GM19397 (cell line): ENCODE measurements at regions not wholly inside any gene's neighbourhood (a gene's known extent, or its start where the extent isn't known, plus 50 kb on each side); places are given as distances from the start of the nearest gene placed in this dataset.
"Not testable (repeated sequence)": the region's sequence is repeated elsewhere in the genome, so short reads cannot be mapped to it uniquely, and the experiment has no call there.

Source experiments
- ATAC-seq: cut with Tn5 transposase; IDR thresholded peaks from one replicate; pipeline ENCODE4 v1.9.1; 2021; ENCODE audit warnings: mild to moderate bottlenecking, moderate library complexity; ENCODE audit not compliant: unreplicated experiment

DNA sequence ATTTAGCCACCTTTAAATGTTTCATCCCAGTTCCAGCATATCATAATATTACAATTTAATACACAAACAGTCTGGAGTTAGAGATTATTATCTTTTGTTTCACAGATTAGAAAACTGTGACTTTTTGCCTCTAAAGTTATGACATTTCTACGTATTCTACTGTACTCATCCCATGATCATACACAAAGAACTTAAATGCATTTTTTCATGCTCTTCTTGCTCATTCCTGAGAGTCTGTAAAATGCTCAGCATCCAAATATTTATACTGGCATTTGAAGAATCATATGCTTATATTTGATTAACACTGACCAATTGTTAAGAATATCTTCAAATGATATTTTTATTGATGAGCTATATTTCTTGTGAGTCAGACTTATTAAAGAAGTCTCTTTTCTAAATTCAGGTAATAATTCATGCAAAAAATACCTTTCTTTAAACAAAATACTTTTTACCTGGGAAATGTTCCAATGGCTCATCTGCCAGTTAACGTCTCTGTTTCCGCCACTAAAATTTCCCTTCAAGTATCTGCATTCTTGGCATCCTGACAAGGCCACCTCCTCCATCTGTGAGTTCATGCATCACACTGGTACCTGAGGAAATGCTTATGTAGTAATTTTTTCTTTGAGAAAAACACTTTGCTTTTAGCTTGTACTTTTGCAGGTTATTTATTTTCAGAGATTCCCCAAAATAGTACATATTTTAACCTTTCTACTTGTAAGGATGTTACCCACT, 139.6 kb upstream of the RASA1 start:
- no peak for ATAC-seq

DNA sequence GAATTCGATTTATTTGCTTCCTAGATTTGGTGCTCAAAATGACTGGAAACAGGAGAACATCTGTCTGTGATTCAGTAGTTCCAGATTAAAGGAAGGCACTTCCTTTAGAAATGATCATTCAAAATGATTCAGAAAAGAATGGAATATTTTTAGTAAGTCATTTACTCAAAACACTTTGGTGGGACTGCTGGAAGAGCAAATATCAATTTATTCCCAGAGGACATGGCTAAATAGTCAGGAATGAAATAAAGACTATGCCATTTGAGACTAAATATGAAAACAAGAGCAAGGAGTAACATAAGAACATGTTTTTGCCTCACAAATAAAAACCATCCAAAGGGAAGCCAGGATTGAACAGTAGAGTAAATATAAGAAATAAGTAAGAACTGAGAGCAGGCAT, 138.6 kb upstream of the RASA1 start:
- ATAC-seq, result no peak

DNA sequence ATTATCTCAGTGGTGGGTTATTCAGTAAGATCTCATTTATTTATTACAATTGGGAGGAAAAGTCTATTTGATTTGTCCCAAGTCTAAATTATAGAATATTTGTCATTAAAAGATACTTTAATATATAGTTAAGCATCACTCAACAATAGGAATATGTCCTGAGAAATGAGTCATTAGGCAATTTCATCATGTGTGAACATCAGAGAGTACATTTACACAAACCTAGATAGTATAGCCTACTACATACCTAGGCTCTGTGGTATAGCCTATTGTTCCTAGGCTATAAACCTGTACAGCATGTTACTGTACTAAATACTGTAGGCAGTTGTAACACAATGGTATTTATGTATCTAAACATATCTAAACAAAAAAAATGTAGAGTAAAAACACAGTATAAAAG, 135.0 kb upstream of the RASA1 start:
- no peak for ATAC-seq

DNA sequence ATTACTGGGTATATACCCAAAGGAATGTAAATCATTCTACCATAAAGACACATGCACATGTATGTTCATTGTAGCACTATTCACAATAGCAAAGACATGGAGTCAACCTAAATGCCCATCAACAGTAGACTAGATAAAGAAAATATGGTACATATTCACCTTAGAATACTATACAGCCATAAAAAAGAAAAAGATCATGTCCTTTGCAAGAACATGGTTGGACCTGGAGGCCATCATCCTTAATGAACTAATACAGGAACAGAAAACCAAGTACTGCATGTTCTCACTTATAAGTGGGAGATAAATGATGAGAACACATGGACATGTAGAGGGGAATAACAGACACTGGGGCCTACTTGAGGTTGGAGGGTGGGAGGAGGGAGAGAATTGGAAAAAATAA, 133.2 kb upstream of the RASA1 start:
- ATAC-seq, result not testable (repeated sequence)

DNA sequence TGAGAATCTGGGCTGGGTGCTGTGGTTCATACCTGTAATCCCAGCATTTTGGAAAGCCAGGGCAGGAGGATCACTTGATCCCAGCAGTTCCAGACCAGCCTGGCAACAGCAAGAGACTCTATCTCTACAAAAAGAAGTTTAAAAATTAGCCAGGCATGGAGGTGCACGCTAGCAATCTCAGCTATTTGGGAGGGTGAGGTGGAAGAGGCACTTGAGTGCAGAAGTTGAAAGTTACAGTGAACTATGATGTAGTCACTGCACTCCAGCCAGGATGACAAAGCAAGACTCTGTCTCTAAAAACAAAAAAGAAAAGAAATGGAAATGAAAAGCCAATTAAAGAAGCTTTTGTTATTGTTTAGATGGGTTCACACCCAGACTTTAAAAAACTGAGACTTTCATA, 131.6 kb upstream of the RASA1 start:
- ATAC-seq, result no peak

DNA sequence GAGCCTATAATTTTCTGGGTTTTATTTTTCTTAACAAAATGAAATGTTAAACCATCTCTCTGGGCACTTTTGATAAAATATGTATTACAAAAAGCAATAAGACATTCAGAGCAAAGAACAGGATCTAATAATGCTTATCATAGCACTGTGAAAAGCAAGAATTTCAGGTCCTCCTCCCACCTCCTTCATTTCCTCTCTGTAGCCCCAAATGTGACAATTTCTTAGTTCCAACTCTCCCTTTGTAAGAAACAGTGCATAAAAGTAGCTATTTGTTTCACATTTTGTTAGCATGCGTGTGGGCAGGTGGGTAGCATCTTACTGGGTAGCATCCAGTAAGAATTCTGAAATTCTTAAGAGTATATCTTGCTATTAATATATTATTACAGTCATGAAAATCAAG, 130.9 kb upstream of the RASA1 start:
- ATAC-seq, result no peak

DNA sequence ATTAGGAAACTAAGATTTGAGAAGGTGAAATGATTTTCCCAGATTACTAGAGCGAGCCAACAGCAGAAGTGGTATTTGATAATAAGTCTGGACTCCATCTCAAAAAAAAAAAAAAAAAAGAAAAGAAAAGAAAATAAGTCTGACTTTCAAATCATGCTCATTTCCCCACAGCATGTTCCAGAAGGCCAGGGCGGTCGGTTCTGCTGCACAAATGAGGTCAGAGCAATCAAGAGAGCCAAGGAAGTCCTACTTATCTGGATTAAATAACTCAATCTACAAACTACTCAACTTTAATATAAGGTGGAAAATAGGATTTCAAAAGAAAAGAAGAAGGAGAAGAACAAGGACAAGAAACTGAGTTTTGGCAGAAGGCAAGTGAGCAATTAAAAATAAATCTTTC, 130.4 kb upstream of the RASA1 start:
- ATAC-seq, result no peak

DNA sequence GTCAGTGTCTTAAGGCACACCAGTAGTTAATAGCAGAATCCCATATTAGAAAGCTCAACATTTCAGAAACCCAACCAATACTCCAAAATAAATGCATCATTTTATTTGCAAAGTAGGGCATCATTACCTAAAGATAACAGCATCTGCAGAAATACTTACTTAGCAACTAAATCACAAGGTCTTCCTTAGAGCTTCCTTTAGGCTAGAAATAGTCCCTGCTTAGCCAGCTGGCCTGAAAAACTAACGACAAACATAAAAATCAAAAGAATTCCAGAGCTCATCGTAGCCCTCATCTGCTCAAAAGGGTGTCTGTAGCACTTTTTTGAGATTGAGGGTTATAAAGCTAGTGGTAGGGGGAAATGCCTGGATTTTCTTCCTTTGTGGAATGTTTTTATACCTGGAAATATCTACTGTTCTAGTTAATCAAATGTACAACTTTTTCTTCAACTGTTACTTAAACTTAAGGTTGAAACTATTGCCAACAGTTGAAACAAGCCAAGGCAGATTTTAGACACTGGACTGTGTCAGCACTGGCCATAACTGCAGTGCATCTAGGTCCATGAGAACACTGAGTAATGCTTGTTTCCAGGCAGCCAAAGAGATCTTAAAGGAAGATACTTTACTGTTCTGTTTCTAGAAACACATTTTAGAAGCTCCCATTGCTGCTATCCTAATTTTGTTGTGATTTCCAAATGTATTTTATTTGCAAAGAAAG, 129.4 kb upstream of the RASA1 start:
- no peak for ATAC-seq

DNA sequence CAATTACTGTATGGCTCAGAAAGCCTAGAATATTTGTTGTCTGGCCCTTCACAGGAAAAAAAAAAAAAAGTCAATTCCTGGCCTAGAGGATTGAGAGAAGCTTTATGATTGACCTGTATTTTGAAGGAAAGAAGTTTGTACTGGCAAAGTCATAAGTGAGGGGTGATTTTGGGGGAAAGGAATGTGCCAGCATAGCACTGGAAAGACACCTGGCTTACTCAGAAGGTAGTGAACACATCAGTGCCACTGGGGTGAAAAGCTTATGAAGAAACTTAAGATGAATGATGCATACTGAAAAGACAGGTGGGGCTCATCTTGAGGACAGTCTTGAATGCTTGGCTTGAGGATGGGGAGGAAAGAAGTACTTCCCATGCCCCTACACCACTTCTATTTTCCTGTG, 127.9 kb upstream of the RASA1 start:
- no peak for ATAC-seq

DNA sequence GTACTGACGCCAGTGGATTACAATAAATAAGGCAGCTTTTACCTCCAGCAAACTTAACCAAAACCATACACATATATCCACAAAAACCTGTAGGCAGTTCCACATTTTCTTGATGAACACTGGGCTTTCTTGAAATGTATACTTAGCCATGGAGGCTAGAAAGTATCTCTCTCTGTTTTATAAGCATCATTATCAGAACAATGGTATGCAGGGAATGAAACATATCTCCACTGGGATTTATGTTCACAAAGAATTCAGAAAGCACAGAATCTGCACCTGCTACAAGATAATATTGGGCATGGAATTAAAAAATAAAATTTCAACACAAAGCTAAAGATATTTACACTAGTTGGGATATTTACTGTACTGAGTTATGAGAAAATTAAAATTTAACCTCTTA, 126.1 kb upstream of the RASA1 start:
- no peak for ATAC-seq

DNA sequence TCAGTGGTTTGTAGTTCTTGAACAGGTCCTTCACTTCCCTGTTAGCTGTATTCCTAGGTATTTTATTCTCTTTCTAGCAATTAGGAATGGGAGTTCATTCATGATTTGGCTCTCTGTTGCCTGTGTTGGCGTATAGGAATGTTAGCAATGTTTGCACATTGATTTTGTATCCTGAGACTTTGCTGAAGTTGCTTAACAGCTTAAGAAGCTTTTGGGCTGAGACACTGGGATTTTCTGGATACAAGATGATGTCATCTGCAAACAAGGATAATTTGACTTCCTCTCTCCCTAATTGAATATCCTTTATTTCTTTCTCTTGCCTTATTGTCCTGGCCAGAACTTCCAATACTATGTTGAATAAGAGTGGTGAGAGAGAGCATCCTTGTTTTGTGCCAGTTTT, 121.8 kb upstream of the RASA1 start:
- not testable (repeated sequence) for ATAC-seq

DNA sequence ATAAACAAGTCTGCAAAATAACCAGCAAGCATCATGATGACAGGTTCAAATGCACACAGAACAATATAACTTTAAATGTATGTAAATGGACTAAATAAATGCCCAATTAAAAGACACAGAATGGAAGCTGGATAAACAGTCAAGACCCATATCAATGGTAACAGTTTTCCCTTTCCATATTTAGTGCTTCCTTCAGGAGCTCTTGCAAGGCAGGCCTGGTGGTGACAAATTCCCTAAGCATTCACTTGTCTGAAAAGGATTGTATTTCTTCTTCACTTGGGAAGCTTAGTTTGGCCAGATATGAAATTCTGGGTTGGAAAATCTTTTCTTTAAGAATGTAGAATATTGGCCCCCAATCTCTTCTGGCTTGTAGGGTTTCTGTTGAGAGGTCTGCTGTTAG, 120.2 kb upstream of the RASA1 start:
- no peak for ATAC-seq

DNA sequence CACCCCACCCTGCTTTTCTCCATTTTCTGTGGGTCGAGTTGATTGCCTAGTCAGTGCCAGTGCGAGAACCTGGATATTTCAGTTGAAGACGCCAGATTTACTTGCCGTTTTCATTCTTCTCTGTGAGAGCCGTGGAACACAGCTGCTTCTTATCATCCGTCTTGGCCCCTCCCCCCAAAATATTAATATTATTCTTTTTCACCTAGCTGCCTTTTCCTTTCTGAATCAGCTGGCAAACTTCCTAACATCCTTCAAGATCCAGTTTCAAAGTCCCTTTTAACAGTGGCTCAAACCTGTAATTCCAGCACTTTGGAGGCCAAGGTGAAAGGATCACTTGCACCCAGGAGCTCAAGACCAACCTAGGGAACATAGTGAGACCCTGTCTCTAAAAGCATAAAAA, 117.1 kb upstream of the RASA1 start:
- no peak for ATAC-seq

DNA sequence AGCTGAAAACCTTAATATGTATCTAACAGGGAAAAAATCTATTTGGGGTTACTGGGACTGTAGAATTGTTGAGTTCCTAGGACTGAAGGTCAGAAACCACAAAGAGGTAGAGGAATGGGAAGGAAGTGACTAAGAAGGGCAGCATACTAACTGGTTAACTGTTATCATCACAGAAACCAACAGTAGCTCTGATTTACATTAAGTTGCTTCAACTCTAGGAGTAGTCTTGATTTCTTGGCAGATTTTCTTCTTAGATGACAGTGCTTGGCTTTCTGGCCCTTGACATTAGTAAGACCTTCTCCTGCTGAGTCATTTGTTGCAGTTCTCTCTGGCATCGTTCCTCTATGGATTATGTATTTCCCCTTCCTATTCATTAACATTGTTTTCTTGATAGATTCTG, 116.1 kb upstream of the RASA1 start:
- ATAC-seq, result no peak

DNA sequence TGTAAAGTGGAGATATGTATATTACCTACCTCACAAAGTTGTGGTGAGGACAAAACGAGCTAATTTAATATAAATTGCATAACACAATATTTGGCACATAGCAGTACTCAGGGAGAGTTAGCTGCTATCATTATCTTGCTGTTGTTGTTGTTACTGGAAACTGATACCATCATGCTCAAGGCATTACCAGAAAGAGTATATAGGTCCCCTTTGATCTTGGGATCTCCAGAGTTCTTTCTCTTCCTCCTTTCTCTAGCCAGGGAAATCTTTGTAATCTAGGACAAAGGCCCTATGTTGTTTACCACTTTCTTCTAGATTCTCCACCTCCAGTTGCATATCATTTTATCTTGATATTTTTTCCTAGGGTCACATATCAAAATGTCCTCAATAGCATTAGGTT, 114.8 kb upstream of the RASA1 start:
- no peak for ATAC-seq

DNA sequence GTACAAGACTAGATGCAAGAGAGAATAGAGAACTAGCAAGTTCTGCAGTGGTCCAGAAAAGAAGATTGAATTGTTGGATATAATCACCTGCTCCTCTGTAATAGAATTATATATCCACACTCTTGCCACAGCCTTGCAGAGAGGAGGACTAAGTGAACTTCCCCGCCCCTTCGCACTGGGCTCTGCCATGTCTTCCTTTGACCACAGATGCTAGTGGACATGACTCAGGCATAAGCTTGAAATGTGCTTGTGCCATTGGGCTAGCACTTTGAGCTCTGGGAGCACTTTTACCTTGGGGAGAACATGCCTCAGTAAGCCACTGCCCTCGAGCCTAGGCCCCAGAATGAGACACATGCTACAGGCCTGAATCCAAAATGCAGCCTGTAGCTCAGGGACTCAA, 113.5 kb upstream of the RASA1 start:
- no peak for ATAC-seq

DNA sequence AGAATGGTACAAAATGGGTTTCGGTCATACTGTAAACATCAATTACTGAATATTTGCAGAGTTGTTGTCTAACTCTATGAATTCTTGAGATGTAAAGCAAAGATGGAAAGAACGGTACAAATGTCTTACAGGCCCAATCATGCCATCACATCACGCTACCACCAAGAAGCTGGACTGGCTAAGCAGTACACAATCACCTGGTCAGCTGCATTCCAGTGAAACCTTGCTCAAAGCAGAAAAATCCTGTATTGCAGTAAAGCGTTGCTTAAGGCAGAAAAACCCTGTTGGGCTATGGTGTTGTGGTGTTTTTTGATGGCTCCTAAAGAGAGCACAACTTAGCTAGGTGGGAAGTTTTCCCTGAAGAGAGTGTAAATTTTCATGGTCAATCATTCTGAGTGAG, 112.6 kb upstream of the RASA1 start:
- no peak for ATAC-seq

DNA sequence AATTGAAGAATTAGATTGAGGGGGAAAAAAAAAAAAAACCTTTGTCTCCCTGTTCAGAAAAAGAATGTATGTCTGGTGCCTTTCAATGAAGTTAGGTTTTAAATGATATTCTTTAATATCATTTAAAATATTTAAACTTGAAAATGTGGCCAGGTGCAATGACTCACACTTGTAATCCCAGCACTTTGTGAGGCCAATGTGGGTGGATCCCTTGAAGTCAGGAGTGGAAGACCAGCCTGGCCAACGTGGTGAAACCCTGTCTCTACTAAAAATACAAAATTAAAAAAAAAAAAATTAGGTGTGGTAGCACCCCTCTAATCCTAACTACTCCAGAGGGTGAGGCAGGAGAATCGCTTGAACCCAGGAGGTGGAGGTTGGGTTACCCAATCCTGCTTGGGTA, 111.1 kb upstream of the RASA1 start:
- ATAC-seq, result no peak

DNA sequence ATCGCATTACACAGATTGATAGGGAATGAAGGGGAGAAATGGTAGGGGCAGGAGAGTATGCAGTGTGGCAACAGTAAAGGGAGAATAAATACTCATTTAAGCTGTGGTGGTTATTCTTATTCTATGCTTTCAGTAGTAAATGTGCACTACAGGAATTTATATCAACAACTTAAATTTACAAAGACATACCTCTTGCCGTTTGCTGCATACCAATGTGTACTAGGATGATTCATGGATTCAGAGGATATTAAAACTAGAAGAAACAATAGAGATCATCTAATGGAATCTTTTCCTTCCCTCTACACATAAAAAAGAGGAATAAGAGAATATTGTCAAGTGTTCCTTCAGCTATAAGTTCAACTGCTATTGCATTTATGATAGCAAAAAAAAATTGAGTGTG, 103.3 kb upstream of the RASA1 start:
- ATAC-seq, result no peak

DNA sequence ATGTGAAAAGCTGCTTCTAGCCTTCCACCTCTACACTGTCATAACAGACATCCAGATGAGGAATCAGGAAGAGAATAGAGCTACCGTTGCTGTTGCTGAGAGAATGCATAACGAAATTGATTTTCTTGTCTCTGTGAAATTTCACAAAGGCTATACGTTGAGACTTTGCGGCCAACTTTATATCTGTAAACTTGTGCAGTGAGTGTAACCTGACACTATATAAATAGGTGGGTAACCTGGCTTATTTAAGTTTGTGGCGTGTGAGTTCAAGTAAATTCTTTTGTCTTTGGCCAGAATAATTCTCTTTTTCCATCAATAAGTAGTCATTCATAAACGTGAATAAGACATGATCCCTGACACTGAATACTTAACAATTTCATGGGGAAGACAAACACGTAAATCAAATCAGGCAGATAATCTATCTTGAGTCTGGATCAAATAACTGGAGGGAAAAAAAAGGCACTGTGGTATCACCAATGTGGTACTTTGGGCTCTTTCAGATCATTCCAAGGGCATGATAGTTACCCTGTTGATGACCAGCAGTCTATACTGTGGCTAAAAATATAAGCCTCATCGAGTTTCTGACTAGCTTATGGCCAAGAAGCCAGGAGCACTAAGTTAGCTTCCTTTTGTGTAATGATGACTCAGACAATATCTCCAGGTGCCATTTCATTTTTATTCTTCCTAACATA, 98.2 kb upstream of the RASA1 start:
- no peak for ATAC-seq

DNA sequence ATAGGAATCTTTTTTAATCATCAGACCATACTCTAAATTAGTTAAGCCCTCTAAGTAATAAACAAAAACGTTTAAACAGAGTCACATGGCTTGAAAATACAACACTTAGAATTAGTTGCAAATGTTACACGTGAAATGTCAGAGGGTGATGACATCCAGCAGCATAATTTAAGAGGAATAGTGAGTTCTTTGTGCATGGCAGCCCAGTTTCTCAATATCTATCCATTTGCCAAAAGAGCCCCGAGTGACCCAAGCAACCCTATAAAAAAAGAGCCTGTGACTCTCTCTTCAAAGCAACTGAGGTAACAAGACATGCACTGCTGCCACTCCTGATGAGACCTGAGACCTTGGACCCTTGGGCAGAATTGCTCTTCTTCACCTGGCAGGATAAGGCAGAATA, 96.9 kb upstream of the RASA1 start:
- no peak for ATAC-seq

DNA sequence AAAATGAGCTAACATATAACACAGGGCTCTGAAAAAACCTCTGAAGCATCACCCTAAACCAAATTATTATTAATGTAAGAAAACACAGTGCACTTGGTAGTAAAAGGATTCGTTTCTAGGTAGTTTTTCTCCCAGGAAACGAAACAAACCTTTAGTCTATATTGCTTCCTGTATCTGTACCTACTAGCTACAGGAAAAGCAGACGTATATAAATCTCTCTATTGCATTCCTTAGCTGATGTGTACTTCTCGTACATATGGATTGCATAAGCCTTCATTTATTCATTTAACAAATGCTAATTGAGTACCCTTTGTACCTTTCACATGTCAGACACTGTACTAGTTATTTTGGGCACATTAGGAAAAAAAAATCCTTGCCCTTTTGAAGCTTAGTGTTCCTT, 85.0 kb upstream of the RASA1 start:
- no peak for ATAC-seq
